Brain microvascular endothelial cell (primary cell): ENCODE measurements at regions not wholly inside any gene's neighbourhood (a gene's known extent, or its start where the extent isn't known, plus 50 kb on each side); places are given as distances from the start of the nearest gene placed in this dataset.

Experiments used
- DNase-seq: peaks from one replicate; pipeline ENCODE4 v3.0.0-alpha.2; 2020
- H3K27ac ChIP-seq: fragments of 250-450 bp; sonication (Bioruptor Pico); 2 replicates; pipeline ENCODE4 v1.5.1; 2020; ENCODE audit warnings: mild to moderate bottlenecking, moderate library complexity
- H3K27me3 ChIP-seq: fragments of 250-450 bp; sonication (Bioruptor Pico); replicated peaks from 2 replicates; pipeline ENCODE4 v1.5.1; 2020; ENCODE audit warnings: mild to moderate bottlenecking
- H3K36me3 ChIP-seq: fragments of 250-450 bp; sonication (Bioruptor Pico); replicated peaks from 2 replicates; pipeline ENCODE4 v1.5.1; 2020; ENCODE audit warnings: mild to moderate bottlenecking
- H3K4me3 ChIP-seq: 2 replicates; pipeline ENCODE4 v1.5.1; 2011; ENCODE audit warnings: low read depth, mild to moderate bottlenecking, control low read depth, low read length, moderate library complexity
- CTCF ChIP-seq: IDR thresholded peaks from 2 replicates; pipeline ENCODE4 v1.5.1; 2011; ENCODE audit warnings: low read depth, mild to moderate bottlenecking, moderate library complexity, low read length, control low read depth, inconsistent platforms; ENCODE audit errors: missing control alignments
- in situ Hi-C: cut with HindIII; loops from 2 replicates; pipeline ENCODE4 v1.10.0; 2017; ENCODE audit warnings: low sequenced_read_pairs, low pct_ligation_motif_present

DNA sequence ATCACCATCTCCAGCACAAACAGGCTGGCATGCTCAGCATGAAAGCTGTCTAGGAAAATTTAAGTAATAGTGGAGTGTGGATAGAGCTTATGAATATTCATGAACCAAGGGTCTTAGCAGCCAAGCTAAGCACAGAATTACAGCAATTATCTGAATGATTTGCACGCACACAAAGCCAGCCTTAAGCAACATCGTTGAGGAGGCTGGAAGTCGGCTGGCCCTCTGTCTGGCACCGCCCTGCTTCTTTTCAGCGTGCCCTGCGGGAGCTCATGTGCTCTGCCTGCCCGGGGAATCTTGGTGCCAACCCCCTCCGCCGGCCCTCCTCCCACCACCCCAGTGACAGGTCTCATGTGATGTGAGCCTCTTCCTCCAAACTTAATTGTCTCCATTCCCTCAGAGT, 540.1 kb downstream of the CMPK2 start:
- H3K36me3 ChIP-seq = no peaks in the 10 kb centered on the region
- H3K27me3 ChIP-seq = no peaks in the 10 kb centered on the region
- H3K27ac ChIP-seq = no peak overlapping the region
- TF ChIP-seq CTCF = no peak
- no peak overlapping the region for H3K4me3 ChIP-seq
- no peak for DNase-seq
- in situ Hi-C loops = no loop called here

- no peak for DNase-seq
- TF ChIP-seq CTCF = no peak
- H3K36me3 ChIP-seq = no peaks in the 10 kb centered on the region
- in situ Hi-C loops = no loop called here
- no peak overlapping the region for H3K27ac ChIP-seq
- no peaks in the 10 kb centered on the region for H3K27me3 ChIP-seq
- H3K4me3 ChIP-seq = no peak overlapping the region
Observed at GRCh38 chr2:6326958-6327357, 538.7 kb downstream of the CMPK2 start.

- no peaks in the 10 kb centered on the region for H3K27me3 ChIP-seq
- H3K36me3 ChIP-seq = no peaks in the 10 kb centered on the region
- no peak for TF ChIP-seq CTCF
- no peak overlapping the region for H3K4me3 ChIP-seq
- no peak for DNase-seq
- in situ Hi-C loops = no loop called here
- H3K27ac ChIP-seq = no peak overlapping the region
Observed at GRCh38 chr2:6336752-6337471, 528.8 kb downstream of the CMPK2 start.

GRCh38 chr2:6337472-6337820, 528.3 kb downstream of the CMPK2 start:
- H3K27me3 ChIP-seq = no peaks in the 10 kb centered on the region
- H3K27ac ChIP-seq = no peak overlapping the region
- in situ Hi-C loops = no loop called here
- H3K36me3 ChIP-seq = no peaks in the 10 kb centered on the region
- TF ChIP-seq CTCF = no peak
- DNase-seq = no peak
- no peak overlapping the region for H3K4me3 ChIP-seq

GRCh38 chr2:6341588-6342129, 524.0 kb downstream of the CMPK2 start:
- H3K4me3 ChIP-seq = no peak overlapping the region
- H3K27me3 ChIP-seq = no peaks in the 10 kb centered on the region
- no peak for TF ChIP-seq CTCF
- in situ Hi-C loops = no loop called here
- no peak overlapping the region for H3K27ac ChIP-seq
- DNase-seq = no peak
- H3K36me3 ChIP-seq = no peaks in the 10 kb centered on the region
